Midbrain (tissue), 1 donor: ENCODE measurements at regions not wholly inside any gene's neighbourhood (a gene's known extent, or its start where the extent isn't known, plus 50 kb on each side); places are given as distances from the start of the nearest gene placed in this dataset.
"Not testable (repeated sequence)": the region's sequence is repeated elsewhere in the genome, so short reads cannot be mapped to it uniquely, and the experiment has no call there.

Source experiments
- DNase-seq: peaks from one replicate; lab custom pipeline; 2025; lab: John Stamatoyannopoulos, UW

DNA sequence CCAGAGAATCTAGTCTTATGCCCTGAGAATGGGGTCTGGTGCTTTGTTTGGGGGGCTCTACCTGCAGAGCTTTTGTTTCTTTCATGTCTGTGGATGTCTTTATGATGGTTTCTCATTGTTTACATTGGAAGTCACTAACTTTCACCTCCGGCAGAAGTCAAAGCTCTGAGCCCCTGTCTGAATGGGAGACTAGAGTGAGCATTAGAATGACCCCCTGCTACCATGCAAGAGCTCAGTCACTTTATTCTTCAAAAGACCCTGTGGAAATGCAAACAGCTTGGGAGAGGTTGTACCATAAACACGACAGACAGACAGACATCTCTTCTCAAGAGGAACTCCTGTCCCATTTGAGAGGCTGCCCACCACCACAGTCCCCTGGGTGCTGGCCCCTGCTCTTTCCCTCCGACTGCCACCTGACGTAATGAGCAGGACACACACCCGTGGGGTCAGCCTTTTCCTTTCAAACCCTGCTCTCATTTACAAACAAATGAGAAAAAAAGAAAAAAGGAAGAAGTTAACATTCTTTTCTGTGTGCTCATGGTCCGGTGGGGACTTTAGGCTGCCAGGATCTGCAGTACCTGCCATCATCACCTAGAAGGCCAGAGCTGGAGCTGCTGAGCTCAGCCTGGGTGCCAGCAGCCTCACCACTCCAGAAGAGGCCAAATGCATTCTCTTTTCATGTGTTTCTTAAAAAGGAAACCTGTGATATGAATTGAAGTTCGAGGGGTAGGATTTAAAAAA, 91.6 kb downstream of the FZD1 start:
- DNase-seq: no peak

DNA sequence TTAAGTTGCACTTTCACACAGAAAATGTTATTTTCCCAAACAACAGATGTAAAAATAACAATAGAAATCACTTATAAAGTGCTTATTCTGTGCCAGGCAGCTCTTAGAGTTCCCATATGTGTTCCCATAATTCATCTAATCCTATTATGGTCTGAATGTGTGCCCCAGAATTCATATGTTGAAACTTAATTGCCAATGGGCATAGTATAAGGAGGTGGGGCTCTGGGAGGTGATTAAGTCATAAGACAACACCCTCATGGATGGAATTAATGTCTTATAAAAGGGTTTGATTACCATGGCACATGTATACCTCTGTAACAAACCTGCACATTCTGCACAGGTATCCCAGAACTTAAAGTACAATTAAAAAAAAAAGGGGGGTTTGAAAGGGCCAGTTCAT, 92.7 kb downstream of the FZD1 start:
- DNase-seq: no peak

DNA sequence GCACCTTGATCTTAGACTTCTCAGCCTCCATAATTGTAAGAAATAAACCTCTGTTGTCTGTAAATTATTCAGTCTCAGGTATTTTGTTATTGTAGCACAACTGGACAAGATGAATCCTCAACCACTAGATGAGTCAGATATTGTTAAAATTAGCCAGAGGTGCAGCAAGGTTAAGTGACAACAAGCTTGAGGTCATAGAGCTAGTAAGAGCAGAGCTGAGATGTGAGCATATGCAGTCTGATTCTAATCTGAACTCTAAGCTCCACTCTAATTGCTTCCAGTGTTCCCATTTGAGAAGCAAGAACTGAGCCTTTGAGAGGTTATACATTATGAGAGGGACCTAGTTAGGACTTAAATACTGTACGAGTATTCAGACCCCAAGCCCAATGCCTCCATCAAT, 93.1 kb downstream of the FZD1 start:
- no peak for DNase-seq

DNA sequence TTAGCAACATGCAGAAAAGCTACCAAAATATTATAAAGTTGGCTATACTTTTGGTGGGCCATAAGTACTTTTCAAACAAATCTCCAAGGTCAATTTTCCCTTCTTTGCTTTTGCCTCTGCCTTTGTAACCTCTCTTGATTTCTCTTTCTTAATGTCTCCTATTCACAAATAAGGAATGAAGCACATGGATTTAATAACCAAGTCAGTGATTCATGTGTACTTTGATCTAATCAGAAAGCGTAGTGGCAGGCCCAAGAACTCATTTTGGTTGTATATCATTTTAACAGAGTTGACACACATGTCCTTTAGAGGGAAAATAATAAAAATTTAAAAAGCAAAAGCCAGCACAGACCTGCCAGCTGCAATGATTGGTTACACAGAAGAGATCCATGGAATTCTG, 93.7 kb downstream of the FZD1 start:
- DNase-seq: no peak

DNA sequence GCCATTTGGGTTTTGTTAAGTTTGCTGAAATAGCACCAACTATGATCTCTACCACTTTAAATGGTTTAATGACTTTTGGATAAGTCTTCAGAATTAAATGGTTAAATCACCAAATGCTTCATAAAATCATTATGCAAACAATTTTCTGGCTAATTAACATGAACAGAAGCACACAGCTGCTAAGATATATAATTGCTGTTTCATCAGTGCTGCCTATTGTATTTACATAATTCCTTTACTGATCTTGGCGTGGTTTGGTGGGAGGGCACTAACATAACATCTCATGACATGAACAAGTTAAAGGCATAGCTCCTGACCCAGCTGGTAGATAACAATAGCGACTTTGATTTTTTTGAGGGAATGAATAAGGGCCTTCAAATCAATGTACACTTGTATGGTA, 94.1 kb downstream of the FZD1 start:
- DNase-seq: no peak

DNA sequence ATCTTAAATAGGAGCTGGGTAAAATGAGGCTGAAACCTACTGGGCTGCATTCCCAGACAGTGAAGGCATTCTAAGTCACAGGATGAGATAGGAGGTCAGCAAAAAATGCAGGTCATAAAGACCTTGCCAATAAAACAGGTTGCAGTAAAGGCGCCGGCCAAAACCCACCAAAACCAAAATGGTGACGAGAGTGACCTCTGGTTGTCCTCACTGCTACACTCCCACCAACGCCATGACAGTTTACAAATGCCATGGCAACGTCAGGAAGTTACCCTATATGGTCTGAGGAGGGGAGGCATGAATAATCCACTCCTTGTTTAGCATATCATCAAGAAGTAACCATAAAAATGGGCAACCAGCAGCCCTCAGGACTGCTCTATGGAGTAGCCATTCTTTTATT, 100.9 kb downstream of the FZD1 start:
- DNase-seq: not testable (repeated sequence)

DNA sequence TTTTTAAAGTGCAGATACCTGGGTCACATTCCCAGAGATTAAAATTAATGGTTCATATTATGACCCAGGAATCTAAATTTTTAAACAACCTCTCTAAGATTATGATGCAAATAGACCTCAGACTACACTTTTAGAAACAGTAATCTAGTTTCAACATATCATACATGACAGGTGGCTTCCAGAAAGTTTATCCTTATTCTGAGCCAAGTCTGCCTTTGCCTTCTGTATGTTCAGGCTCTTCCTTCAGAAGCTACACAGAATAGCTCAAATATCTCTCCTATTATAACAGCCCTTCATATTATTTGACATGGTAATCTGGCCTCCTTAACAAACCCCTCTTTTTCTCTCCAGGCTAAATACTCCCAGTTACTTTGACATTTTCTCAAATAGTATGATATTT, 101.9 kb downstream of the FZD1 start:
- no peak for DNase-seq

DNA sequence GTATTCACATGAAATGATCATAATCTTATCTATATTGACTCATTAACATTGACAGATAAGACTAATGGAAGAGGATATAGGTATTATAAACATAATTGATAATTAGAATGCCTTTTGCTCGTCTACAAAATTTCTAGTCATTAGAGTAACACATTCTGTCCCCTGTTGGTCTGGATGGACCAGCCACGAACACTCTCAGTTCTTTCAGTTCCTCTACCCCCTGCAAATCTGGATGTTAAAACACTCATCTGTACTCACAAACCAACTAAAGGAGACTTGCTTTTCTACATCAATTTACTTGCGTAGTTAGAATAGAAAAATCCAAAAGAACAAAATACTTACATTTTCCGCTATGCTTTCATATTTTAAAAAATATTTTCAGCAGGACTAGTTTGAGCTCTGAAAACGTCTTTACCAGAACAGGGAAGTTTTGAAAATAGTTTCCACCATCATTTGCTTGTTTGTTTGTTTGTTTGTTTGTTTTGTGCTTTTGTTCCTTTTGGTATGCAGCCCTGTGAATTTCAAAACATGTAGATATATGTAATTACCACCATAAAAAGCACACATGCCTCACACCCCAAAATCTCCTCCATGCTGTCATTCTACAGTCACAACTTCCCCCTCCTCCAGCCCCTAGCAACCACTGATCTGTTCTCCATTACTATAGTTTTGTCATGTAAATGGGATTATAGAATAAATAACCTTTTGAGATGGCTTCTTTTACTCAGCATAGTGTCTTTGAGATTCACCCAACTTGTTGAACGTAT, 103.8 kb downstream of the FZD1 start:
- DNase-seq: no peak

DNA sequence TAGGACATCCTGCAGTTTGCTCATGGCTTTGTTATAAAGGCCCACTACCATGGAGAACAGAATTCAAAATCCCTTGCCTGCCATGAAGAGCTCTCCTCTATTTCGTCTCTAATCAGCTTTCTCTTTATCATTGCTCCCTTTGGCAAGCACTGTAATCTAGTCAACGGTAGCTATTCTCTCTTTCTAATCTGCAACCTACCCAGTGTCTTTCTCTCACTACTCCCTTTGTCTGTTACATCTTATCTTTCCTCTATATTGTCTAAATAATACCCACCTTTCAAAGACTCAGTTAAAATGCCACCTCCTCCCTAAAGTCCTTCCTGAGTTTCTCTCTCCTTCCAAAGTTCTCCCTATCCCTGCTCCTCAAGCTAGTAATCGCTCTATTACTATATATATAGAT, 108.1 kb downstream of the FZD1 start:
- DNase-seq: no peak

DNA sequence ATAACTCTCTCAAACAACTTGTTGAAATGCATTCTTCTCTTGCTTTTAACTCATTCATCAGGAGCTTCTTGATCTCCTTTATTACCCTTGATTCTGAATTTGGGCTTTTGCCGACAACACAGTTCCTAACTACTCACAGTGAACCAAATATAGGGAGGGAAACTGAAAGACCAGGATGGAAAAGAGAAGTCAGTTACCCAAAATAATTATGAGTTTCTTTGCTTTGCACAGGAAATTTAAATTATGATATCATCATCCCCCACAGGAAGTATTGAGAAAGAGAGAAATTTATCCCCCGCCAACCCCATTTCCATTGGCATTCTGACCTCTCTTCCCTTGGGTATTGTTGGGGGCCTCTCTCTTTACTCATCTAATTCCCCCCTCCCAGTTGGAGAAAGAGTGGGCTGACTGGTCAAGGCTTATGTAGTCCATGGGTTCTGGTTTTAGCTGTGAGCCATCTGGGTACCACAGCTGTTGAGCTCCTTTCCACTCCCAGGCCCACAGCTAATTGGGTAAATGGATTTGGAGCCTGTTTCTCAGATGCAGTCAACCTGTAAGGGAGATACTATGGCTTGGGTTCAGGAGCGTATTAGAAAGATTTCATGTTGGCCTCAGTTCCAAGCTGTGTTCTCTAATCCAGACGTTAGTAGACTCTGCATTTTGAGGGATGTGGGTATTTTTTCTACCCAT, 109.0 kb downstream of the FZD1 start:
- no peak for DNase-seq

DNA sequence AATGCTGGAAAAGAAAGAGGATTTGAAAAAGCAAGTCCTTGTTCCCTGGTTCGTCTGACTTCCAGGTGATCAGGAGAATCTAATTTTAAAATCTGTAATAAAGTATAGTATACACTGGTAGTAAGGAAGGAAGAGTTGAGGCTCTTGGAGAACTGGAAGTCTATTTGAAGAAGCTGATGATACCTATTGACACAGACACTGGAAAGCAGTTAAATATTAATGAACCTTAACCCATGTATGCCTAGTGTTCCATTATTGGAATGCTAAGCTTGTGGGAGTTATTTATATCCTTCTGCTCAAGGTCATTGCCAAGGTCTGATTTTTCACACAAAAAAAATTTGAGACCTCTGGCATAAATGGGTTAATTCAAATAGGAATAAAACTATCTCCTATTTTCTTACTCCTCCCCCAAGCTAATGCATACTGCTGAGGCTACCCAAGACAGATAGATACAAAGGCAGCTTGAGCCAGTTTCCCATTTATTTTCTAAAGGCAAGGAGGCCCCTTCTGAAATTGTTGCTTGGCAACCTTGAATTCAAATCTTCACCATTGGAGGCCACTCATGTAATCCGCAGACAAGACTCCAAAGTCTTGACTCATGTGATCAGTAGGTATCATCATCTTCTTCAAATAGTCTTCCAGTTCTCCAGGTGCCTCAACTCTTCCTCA, 110.2 kb downstream of the FZD1 start:
- no peak for DNase-seq

DNA sequence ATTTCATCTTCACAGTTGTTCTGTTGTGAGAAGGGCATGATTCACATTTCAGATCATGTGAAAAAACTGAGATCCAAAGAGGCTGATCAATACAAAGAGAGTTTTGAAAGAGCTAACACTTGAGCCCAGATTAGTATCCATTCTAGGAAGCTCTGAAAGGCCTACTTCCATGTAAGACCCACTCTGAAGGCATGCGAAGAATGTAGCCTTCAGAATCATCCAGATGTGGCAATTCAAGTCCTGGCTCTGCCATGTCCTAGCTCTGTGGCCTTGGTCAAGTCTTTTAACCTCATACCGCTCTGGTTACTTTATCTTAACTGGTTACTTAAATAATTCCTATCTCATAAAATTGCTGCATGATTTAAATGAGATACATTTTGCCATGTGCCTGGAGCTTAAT, 111.1 kb downstream of the FZD1 start:
- no peak for DNase-seq

DNA sequence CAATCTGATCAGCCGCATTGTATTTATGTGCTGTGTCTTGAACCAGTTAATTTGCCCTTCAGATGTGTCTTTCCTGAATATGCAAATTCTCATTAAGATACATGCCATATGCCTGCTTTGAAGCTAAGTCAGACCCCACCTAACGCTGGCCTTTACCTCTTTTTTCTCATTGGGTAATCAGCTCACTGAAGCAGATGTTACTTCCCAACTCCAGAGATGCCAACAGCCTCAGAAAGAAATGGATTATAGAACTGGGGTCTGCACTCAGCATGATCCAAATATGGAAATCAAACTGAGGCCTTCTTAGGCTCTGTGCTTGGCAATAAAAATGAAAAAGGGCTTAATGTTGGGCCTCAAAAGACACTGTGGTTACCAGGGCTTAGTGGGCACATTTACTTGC, 113.9 kb downstream of the FZD1 start:
- DNase-seq: no peak

DNA sequence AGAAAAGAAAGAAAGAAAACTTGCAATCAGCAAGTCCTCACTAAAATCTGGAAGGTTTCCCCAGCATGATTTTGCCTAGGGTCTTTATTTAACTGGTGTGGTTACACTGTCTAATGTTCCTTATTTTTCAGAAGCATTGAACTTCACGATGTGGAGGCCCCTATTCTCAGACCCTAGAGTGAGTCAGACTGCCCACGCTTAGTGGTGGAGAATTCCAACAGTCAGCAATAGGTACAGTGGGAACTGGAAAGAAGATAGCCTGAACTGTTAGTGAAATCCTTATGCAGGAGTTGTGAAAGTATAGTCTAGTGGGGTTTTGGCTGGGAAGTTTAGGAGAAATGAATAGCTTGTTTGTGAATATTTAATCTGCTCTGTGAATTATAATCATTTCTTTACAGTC, 115.0 kb downstream of the FZD1 start:
- no peak for DNase-seq

DNA sequence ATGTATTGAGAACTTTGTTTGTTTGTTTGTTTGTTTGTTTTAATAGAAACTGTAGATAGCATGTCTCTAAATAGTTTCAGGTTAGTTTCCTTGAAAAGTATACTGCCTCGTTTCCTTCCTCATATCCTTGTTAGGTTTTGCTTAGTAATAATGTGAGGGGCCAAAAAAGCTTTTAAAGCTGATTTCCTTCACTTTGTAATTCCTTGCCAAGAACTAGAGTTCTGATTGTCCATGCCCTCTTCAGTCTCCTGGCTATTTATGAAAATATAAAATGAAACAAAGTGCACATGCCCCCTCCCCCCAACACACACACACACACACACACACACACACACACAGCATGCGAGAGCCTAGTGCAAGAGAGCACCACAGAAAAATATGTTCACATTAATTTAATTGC, 115.8 kb downstream of the FZD1 start:
- DNase-seq: no peak

DNA sequence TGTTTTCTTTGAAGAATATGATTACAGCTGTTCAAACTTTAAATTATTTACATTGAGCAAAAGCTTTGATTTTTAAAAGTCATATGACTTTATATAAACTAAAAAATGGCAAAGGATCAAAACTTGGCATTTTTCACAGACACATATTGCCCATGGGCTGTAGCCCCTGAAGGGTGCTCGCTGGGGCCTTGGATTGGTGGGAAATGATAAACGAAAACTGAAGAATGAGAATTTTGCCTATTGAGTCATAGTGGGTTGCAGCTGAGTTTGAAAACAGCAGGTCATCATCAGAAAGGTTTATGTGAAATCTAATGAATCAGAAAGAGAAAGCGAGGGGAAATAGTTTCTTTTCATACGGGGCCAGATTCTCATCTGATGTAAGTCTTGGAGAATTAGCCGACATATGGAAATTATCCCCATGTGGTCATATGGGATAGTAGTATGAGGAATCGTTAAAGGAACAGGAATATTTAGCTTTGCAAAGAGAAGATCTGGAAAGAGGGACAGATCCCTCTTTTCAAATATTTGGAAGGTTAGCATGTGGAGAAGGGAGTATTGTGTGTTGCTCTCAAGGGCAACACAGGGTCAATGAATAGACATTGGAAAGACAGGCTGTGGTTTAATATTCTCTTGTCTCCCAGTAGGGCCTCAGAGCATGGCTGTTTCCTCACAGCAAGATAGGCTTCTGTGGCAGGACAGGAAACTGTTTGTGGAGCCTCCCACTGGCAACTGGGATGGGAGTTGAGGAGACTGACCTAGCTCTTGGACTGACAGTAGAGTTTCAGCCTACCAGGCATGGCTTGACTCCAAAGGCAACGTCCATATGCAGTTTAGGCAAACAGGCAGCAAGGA, 119.0 kb downstream of the FZD1 start:
- no peak for DNase-seq

DNA sequence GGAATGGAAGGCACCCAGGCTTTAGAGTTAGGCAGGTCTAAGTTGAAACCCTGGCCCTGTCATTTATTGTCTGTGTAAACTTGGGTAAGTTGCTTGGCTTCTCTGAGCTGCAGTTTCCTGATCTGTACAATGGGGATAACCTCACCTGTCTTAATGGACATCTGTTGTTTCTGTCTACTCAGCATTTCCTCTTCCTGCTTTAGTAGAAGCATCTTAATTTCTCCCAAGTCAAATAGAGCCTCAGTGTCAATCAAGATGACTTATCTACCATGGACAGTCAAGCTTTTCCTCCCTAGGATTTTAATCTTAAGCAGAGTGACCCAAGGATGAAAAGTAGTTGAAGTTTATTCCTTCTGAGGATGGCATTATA, 119.7 kb downstream of the FZD1 start:
- no peak for DNase-seq

DNA sequence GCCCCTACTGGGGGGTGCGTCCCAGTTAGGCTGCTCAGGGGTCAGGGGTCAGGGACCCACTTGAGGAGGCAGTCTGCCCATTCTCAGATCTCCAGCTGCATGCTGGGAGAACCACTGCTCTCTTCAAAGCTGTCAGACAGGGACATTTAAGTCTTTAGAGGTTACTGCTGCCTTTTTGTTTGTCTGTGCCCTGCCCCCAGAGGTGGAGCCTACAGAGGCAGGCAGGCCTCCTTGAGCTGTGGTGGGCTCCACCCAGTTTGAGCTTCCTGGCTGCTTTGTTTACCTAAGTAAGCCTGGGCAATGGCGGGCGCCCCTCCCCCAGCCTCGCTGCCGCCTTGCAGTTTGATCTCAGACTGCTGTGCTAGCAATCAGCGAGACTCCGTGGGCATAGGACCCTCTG, 130.5 kb downstream of the FZD1 start:
- not testable (repeated sequence) for DNase-seq

DNA sequence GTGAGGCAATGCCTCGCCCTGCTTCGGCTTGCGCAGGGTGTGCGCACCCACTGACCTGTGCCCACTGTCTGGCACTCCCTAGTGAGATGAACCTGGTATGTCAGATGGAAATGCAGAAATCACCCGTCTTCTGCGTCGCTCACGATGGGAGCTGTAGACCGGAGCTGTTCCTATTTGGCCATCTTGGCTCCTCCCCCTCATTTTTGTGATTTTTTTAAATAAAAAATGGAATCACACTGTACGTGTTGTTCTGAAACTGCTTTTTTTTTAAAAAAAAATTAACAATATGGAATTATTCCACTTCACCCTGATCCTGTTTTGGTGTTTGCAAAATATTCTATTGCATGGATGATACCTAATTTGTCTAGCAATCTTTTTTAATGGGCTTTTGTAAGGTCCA, 131.1 kb downstream of the FZD1 start:
- not testable (repeated sequence) for DNase-seq

DNA sequence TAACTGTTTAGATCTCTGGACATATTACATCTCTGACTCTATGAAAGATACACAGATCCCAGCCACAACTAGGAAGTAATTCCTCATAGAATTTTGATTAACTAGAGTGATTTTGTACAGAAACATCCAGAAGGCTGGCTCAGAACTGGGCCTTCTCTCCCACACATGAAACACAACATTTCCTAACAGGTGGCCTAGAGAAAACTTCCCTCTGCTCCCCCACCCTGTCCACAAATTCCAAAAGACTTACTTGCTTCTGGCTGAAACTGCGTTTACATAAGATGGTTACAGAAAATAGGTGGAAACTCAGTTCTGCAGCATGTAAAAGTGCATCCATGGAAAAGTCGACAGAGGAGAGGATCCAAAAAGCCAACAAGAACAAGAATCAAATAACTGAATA, 132.9 kb downstream of the FZD1 start:
- no peak for DNase-seq

DNA sequence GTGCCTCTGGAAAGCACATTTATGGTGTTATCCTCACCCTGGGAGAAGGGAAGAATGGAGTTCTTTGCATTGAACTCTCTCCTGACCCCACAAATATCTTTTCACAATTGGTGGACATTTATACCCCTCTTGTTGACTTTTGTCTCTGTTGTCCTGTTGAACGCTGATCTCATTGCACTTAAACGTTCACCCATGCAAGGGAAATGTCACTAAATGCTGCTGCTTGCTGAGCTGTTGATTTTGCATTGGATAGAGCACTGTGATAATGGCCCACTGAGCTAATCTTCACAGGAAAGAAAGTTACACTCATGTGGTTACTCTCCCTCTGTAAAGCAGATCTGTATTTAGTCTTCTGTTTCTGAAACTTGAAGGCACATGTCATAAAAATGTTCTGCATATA, 133.4 kb downstream of the FZD1 start:
- DNase-seq: no peak

DNA sequence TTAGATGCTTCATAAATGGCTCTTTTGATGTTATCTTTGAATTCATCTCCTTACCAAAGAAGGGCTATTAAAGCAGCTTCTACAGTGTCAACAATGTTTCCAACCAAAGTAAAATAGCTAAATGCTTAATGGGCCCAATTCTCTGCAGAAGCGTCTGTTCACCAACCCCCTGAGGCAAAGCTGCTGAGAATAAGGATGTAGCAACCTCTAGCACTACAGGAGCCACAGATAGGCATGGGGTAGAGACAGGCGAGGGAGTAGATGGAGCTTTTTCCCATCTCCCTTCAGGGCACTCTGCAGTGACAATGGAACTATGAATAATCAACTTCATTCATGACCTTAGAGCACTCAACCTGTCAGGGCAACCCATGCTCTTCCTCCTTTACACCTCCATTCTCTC, 134.1 kb downstream of the FZD1 start:
- no peak for DNase-seq
